ENCODE measurements at regions not wholly inside any gene's neighbourhood (a gene's known extent, or its start where the extent isn't known, plus 50 kb on each side); places are given as distances from the start of the nearest gene placed in this dataset.

- TF ChIP-seq CTCF (conservative IDR thresholded peaks at IDR 0.05; ENCODE audit: low read depth, low read length) (no peak), EZH2 (IDR thresholded peaks at IDR 0.05; ENCODE audit: borderline replicate concordance, low read depth, low read length, poor library complexity, severe bottlenecking) (no peak)
Observed at GRCh38 chr4:181858741-181859140, 384.5 kb upstream of the TENM3 start.
